Neural progenitor cell (in vitro differentiated cells): ENCODE measurements at regions not wholly inside any gene's neighbourhood (a gene's known extent, or its start where the extent isn't known, plus 50 kb on each side); places are given as distances from the start of the nearest gene placed in this dataset.

Source experiments
- DNase-seq: peaks from one replicate; pipeline ENCODE4 v3.0.0-alpha.2; 2016; ENCODE audit warnings: low spot score
- H2AFZ ChIP-seq: fragments of 200-600 bp; sonication (generic); replicated peaks from 2 replicates; pipeline ENCODE4 v1.6.1; 2016; ENCODE audit warnings: antibody characterized with exemption
- H3F3A ChIP-seq: fragments of 200-600 bp; sonication (generic); 2 replicates; pipeline ENCODE4 v1.6.1; 2016; ENCODE audit warnings: antibody characterized with exemption, low read depth
- H3K27ac ChIP-seq: fragments of 200-600 bp; sonication (generic); 2 replicates; pipeline ENCODE4 v1.5.1; 2016; ENCODE audit warnings: mild to moderate bottlenecking
- H3K27me3 ChIP-seq: fragments of 200-600 bp; sonication (generic); 2 replicates; pipeline ENCODE4 v1.6.1; 2016; ENCODE audit warnings: mild to moderate bottlenecking, moderate library complexity
- H3K36me3 ChIP-seq: fragments of 200-600 bp; sonication (generic); 2 replicates; pipeline ENCODE4 v1.5.1; 2016
- H3K4me1 ChIP-seq: fragments of 200-600 bp; sonication (generic); 2 replicates; pipeline ENCODE4 v1.6.1; 2016; ENCODE audit warnings: mixed run types
- H3K4me2 ChIP-seq: fragments of 200-600 bp; sonication (generic); 2 replicates; pipeline ENCODE4 v1.6.1; 2016
- H3K4me3 ChIP-seq: fragments of 200-600 bp; sonication (generic); 2 replicates; pipeline ENCODE4 v1.5.1; 2016
- H3K79me2 ChIP-seq: fragments of 200-600 bp; sonication (generic); 2 replicates; pipeline ENCODE4 v1.6.1; 2016; ENCODE audit warnings: low read depth
- H3K9ac ChIP-seq: fragments of 200-600 bp; sonication (generic); 2 replicates; pipeline ENCODE4 v1.6.1; 2016
- H3K9me3 ChIP-seq: fragments of 200-600 bp; sonication (generic); 2 replicates; pipeline ENCODE4 v1.5.1; 2016; ENCODE audit warnings: low read depth
- H4K20me1 ChIP-seq: fragments of 200-600 bp; sonication (generic); 2 replicates; pipeline ENCODE4 v1.6.1; 2016; ENCODE audit warnings: low read depth
- H3K27ac Mint-ChIP-seq: 3 replicates; pipeline ENCODE4 v1.8.0; 2021; ENCODE audit warnings: mixed read lengths
- H3K27me3 Mint-ChIP-seq: 2 replicates; pipeline ENCODE4 v1.8.0; 2022; ENCODE audit warnings: low read depth, mild to moderate bottlenecking, inconsistent platforms, moderate library complexity, mixed read lengths; ENCODE audit not compliant: insufficient read depth
- H3K36me3 Mint-ChIP-seq: 3 replicates; pipeline ENCODE4 v1.8.0; 2021; ENCODE audit warnings: mixed read lengths
- H3K4me1 Mint-ChIP-seq: 3 replicates; pipeline ENCODE4 v1.8.0; 2021; ENCODE audit warnings: mixed read lengths
- H3K4me3 Mint-ChIP-seq: 3 replicates; pipeline ENCODE4 v1.8.0; 2021; ENCODE audit warnings: mild to moderate bottlenecking, moderate library complexity, mixed read lengths
- H3K9me3 Mint-ChIP-seq: 3 replicates; pipeline ENCODE4 v1.8.0; 2020; ENCODE audit warnings: mixed read lengths
- EZH2 ChIP-seq: fragments of 200-600 bp; sonication (generic); IDR thresholded peaks from 2 replicates; pipeline ENCODE4 v1.6.1; 2017; ENCODE audit warnings: antibody characterized with exemption, mild to moderate bottlenecking, moderate library complexity
- EZH2phosphoT487 ChIP-seq: fragments of 200-600 bp; sonication (generic); IDR thresholded peaks from 2 replicates; pipeline ENCODE4 v1.6.1; 2017; ENCODE audit warnings: antibody characterized with exemption
- TF ChIP-seq, protein P1 (sequence below): fragments of 200-600 bp; sonication (generic); IDR thresholded peaks from 2 replicates; pipeline ENCODE4 v1.5.1; 2017; ENCODE audit warnings: antibody characterized with exemption, mild to moderate bottlenecking

DNA sequence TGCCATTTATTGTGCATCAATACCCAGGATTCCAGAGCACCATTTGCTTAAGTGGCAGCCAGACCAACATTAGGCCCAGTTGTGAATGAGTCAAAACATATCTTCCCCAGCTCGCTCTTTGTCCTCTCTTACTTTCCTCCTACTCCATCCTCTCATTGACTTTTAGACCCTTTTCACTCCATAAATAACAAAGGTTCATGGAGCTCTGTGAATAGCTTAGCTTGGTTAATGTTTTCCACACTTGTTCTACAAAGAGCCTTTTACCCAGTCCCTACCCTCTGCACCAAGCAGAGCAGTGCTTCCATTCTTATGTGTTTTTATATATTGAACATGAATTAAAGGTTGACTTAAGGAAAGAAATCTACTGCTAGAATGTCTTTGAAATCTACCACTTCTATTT lies 625.8 kb upstream of the FANCL start:
- no peak overlapping the region for H3K4me3 Mint-ChIP-seq
- no peaks in the 10 kb centered on the region for H3K9me3 Mint-ChIP-seq
- no peaks in the 10 kb centered on the region for H3K36me3 Mint-ChIP-seq
- no peak overlapping the region for H3K27ac ChIP-seq
- H3K4me1 ChIP-seq, result peaks cover 12% of the 10 kb centered on the region
- no peak overlapping the region for H2AFZ ChIP-seq
- H3F3A ChIP-seq, result no peaks in the 10 kb centered on the region
- no peak overlapping the region for H3K9ac ChIP-seq
- H3K79me2 ChIP-seq, result no peaks in the 10 kb centered on the region
- H3K4me3 ChIP-seq, result no peak overlapping the region
- H3K27ac Mint-ChIP-seq, result peak overlapping the region; percentile 4
- peaks cover under 1% of the 10 kb centered on the region for H3K27me3 Mint-ChIP-seq
- no peak for DNase-seq
- H3K36me3 ChIP-seq, result no peaks in the 10 kb centered on the region
- no peaks in the 10 kb centered on the region for H3K27me3 ChIP-seq
- peaks cover 29% of the 10 kb centered on the region for H3K4me1 Mint-ChIP-seq
- H3K9me3 ChIP-seq, result no peaks in the 10 kb centered on the region
- no peak overlapping the region for H3K4me2 ChIP-seq
- no peaks in the 10 kb centered on the region for H4K20me1 ChIP-seq
- TF ChIP-seq EZH2 (no peak), EZH2phosphoT487 (no peak)
- TF ChIP-seq, protein P1, sequence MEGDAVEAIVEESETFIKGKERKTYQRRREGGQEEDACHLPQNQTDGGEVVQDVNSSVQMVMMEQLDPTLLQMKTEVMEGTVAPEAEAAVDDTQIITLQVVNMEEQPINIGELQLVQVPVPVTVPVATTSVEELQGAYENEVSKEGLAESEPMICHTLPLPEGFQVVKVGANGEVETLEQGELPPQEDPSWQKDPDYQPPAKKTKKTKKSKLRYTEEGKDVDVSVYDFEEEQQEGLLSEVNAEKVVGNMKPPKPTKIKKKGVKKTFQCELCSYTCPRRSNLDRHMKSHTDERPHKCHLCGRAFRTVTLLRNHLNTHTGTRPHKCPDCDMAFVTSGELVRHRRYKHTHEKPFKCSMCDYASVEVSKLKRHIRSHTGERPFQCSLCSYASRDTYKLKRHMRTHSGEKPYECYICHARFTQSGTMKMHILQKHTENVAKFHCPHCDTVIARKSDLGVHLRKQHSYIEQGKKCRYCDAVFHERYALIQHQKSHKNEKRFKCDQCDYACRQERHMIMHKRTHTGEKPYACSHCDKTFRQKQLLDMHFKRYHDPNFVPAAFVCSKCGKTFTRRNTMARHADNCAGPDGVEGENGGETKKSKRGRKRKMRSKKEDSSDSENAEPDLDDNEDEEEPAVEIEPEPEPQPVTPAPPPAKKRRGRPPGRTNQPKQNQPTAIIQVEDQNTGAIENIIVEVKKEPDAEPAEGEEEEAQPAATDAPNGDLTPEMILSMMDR, result no peak

DNA sequence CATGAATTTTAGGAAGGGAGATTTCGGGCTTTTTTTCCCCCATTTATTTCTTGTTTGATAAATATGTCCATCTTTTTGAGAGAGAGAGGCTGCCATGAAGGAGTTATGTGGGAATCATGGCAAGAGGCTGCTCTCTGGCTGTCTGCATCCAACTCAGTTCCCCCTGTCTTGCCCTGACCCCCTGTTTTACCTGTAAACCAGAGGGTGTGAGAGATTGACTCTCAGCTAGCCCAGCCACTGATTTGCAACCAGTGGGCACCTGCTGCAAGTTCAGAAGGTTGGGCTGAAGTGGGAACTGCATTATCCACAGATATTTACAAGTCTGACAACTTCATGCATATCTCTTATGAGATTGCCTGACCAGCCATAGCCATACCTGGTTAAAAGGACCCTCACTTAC lies 625.4 kb upstream of the FANCL start:
- no peaks in the 10 kb centered on the region for H3K36me3 ChIP-seq
- H4K20me1 ChIP-seq, result no peaks in the 10 kb centered on the region
- Mint-ChIP-seq H3K27ac (no peak overlapping the region), H3K9me3 (no peaks in the 10 kb centered on the region), H3K27me3 (peaks cover 2% of the 10 kb centered on the region), H3K4me3 (no peak overlapping the region), H3K4me1 (peaks cover 29% of the 10 kb centered on the region), H3K36me3 (no peaks in the 10 kb centered on the region)
- H3K4me1 ChIP-seq, result peaks cover 12% of the 10 kb centered on the region
- H3K4me2 ChIP-seq, result peak overlapping the region; percentile 17
- no peak overlapping the region for H3K9ac ChIP-seq
- H3K27ac ChIP-seq, result no peak overlapping the region
- no peak overlapping the region for H2AFZ ChIP-seq
- H3F3A ChIP-seq, result no peaks in the 10 kb centered on the region
- TF ChIP-seq EZH2 (no peak), EZH2phosphoT487 (no peak)
- TF ChIP-seq, protein P1, result no peak
- H3K79me2 ChIP-seq, result no peaks in the 10 kb centered on the region
- H3K9me3 ChIP-seq, result no peaks in the 10 kb centered on the region
- H3K4me3 ChIP-seq, result no peak overlapping the region
- DNase-seq, result no peak
- H3K27me3 ChIP-seq, result no peaks in the 10 kb centered on the region

DNA sequence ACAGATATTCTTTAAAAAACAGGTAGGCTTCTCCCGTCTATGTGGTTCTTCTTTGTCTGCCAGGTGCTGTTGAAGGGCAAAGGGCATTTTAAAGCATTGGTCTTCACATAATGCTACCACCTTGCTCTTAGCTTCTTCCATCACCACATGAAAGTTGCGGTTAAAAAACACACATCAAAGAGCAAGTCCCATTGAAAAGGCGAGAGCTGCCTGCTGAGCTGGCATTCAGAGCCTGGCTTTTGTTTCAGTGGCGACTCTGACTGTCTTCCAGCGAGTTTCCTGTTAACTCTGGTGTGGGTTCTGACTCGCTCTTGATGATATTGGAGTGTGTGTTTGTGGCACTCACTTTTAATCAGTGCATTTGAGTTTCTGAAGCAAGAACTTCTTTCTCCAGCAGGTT lies 624.9 kb upstream of the FANCL start:
- H3K27ac ChIP-seq, result no peak overlapping the region
- no peaks in the 10 kb centered on the region for H3K36me3 Mint-ChIP-seq
- H3K27me3 ChIP-seq, result no peaks in the 10 kb centered on the region
- no peaks in the 10 kb centered on the region for H3F3A ChIP-seq
- no peaks in the 10 kb centered on the region for H4K20me1 ChIP-seq
- no peaks in the 10 kb centered on the region for H3K36me3 ChIP-seq
- H3K9me3 ChIP-seq, result no peaks in the 10 kb centered on the region
- peaks cover 2% of the 10 kb centered on the region for H3K27me3 Mint-ChIP-seq
- H3K79me2 ChIP-seq, result no peaks in the 10 kb centered on the region
- no peak overlapping the region for H3K4me3 Mint-ChIP-seq
- TF ChIP-seq EZH2phosphoT487, result no peak
- TF ChIP-seq, protein P1, result no peak
- TF ChIP-seq EZH2, result no peak
- peaks cover 12% of the 10 kb centered on the region for H3K4me1 ChIP-seq
- peaks cover 29% of the 10 kb centered on the region for H3K4me1 Mint-ChIP-seq
- DNase-seq, result peak; percentile 83
- peak overlapping the region; percentile 17 for H3K4me2 ChIP-seq
- no peak overlapping the region for H3K9ac ChIP-seq
- no peaks in the 10 kb centered on the region for H3K9me3 Mint-ChIP-seq
- H2AFZ ChIP-seq, result no peak overlapping the region
- no peak overlapping the region for H3K27ac Mint-ChIP-seq
- H3K4me3 ChIP-seq, result no peak overlapping the region

DNA sequence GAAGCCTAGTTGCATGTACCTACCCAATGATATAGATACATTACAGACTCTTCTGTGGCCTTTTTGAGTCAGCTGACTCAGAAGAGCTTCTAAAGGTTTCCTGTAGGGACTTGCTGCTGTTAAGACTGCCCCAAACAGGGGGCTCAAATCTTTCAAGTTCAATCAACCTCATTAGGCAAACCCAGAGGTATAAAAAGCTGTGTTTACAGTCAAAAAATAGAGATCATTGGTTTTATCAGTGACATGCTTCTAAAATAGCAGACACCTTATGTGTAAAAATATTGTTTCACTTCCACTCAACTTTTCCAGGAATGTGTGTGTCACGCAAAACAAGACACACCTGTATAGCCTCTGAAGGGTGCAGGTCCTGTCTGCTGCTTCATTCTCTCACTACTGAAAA lies 624.3 kb upstream of the FANCL start:
- Histone ChIP-seq H4K20me1 (no peaks in the 10 kb centered on the region), H3K27me3 (no peaks in the 10 kb centered on the region), H3K27ac (no peak overlapping the region), H3K79me2 (no peaks in the 10 kb centered on the region), H3K36me3 (no peaks in the 10 kb centered on the region), H3F3A (no peaks in the 10 kb centered on the region), H3K9me3 (no peaks in the 10 kb centered on the region), H3K9ac (no peak overlapping the region), H3K4me3 (no peak overlapping the region), H3K4me1 (peaks cover 12% of the 10 kb centered on the region), H2AFZ (no peak overlapping the region), H3K4me2 (no peak overlapping the region)
- TF ChIP-seq, protein P1, result no peak
- Mint-ChIP-seq H3K27me3 (peaks cover 2% of the 10 kb centered on the region), H3K27ac (no peak overlapping the region), H3K4me3 (no peak overlapping the region), H3K4me1 (peaks cover 29% of the 10 kb centered on the region), H3K9me3 (no peaks in the 10 kb centered on the region), H3K36me3 (no peaks in the 10 kb centered on the region)
- no peak for DNase-seq
